Upper lobe of right lung (tissue), 1 donor: ENCODE measurements at regions not wholly inside any gene's neighbourhood (a gene's known extent, or its start where the extent isn't known, plus 50 kb on each side); places are given as distances from the start of the nearest gene placed in this dataset.

Experiments
- ATAC-seq: fragments of 200-7000 bp; cut with Tn5 transposase; one replicate; pipeline ENCODE4 v1.9.1; 2020; ENCODE audit warnings: mild to moderate bottlenecking, moderate library complexity
- DNase-seq: peaks from one replicate; pipeline ENCODE4 v3.0.0-alpha.2; 2020
- H3K27ac ChIP-seq: fragments of 200-600 bp; one replicate; pipeline ENCODE4 v1.8.0; 2022
- H3K27me3 ChIP-seq: fragments of 200-600 bp; one replicate; pipeline ENCODE4 v1.8.0; 2022; ENCODE audit warnings: mild to moderate bottlenecking
- H3K36me3 ChIP-seq: fragments of 200-600 bp; one replicate; pipeline ENCODE4 v1.8.0; 2022
- H3K4me1 ChIP-seq: fragments of 200-600 bp; one replicate; pipeline ENCODE4 v1.8.0; 2022
- H3K4me3 ChIP-seq: fragments of 200-600 bp; one replicate; pipeline ENCODE4 v1.8.0; 2022; ENCODE audit warnings: mild to moderate bottlenecking
- H3K9me3 ChIP-seq: fragments of 200-600 bp; one replicate; pipeline ENCODE4 v1.8.0; 2022
- CTCF ChIP-seq: fragments of 200-600 bp; IDR thresholded peaks from one replicate; pipeline ENCODE4 v1.8.0; 2022; ENCODE audit warnings: antibody characterized with exemption
- intact Hi-C: fragments of 100-400 bp; cut with DNase I; formaldehyde crosslinking; loops from one replicate; pipeline ENCODE4 v1.11.0; 2022
- donor health status: DM: no; HTN: yes; CAD: no; lungs with severe emphysema.

GRCh38 chrY:7703578-7704140, 792.1 kb upstream of the AMELY start:
- Histone ChIP-seq H3K9me3 (no peaks in the 10 kb centered on the region), H3K27me3 (no peaks in the 10 kb centered on the region), H3K36me3 (no peaks in the 10 kb centered on the region), H3K4me1 (no peaks in the 10 kb centered on the region), H3K27ac (no peak overlapping the region), H3K4me3 (no peak overlapping the region)
- no peak for ATAC-seq
- TF ChIP-seq CTCF = no peak
- DNase-seq = no peak
- intact Hi-C loops = no loop called here

DNA sequence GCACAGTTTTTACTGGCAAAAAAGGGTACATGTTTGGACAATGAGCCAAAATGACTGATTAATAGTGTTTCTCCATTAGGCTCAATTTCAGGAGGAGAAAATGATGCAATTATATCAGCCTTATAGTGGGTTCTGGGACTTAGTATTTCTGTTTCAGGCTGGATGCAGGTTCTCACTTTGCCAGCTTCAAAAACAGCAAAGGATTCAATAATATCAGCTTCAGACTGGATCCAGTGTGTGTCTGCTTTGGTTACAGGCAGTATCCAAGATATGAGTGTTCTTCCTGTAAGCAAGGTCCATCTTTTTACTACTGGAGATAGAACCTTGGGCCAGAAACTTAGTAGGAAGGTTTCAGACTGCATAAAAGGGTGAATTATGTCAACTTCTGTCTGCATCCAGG, 790.9 kb upstream of the AMELY start:
- ATAC-seq (no peak), DNase-seq (no peak)
- Histone ChIP-seq H3K27me3 (no peaks in the 10 kb centered on the region), H3K27ac (no peak overlapping the region), H3K4me1 (no peaks in the 10 kb centered on the region), H3K9me3 (no peaks in the 10 kb centered on the region), H3K36me3 (no peaks in the 10 kb centered on the region), H3K4me3 (no peak overlapping the region)
- no peak for TF ChIP-seq CTCF
- intact Hi-C loops = no loop called here

DNA sequence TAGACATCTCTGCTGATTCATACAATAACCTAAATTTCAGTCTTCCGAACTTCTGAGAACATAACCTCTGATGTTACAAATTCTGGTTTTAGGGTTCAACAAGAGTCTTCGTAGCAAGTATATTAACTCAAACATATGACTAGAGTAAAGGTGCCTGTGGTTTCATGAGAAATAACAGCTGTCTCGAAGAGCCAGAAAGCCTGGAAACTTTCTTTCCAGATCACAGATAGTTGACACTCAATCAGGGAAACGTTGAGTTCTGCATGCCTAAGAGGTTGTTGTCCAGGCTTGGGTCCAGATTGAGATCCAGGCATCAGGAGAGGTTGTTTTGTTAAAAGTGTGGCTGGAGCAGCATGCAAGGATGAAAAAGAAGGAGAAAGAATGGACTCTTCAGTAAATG, 790.1 kb upstream of the AMELY start:
- Histone ChIP-seq H3K27me3 (no peaks in the 10 kb centered on the region), H3K27ac (no peak overlapping the region), H3K4me1 (no peaks in the 10 kb centered on the region), H3K36me3 (no peaks in the 10 kb centered on the region), H3K9me3 (no peaks in the 10 kb centered on the region), H3K4me3 (no peak overlapping the region)
- ATAC-seq (no peak), DNase-seq (no peak)
- intact Hi-C loops = no loop called here
- TF ChIP-seq CTCF = no peak

DNA sequence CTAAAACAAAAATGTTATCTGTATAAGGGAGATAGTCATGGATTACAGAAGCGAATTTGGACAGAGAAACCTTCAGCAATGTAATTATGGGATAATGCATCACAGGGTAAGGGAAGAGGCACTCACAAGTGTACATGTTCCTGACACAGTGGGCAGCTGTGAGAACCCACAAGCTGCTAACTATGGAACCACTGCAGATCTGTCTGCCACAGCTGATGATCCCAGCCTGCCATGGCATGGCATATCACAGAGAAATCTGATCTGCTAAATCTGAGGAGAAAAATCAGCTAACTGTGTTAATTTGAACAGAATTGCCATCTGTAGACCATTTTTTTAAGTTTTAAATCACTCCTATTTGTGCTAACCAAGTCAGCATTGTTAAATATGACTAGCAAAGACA, 786.0 kb upstream of the AMELY start:
- Histone ChIP-seq H3K4me3 (no peak overlapping the region), H3K36me3 (no peaks in the 10 kb centered on the region), H3K9me3 (no peaks in the 10 kb centered on the region), H3K27me3 (no peaks in the 10 kb centered on the region), H3K27ac (no peak overlapping the region), H3K4me1 (no peaks in the 10 kb centered on the region)
- TF ChIP-seq CTCF = no peak
- intact Hi-C loops = no loop called here
- DNase-seq (no peak), ATAC-seq (no peak)

DNA sequence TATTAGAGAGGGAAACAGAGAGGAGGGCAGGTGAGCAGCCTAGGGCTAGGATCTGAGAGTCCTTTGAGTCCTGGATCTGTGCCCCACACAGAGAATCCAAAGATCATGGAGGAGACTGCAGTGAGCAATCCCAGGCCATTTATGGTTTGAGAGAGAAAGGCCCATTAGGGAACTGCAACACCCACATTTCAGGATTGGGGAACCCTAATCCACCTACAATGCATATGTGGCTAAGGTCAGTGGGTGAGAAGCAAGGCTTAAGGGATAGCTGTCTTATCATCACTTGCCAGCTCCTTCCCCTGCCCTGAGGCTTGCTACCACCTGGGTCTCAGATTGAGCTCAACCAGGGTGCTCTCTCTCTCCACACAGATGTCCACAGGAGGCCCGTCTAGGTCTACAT, 781.1 kb upstream of the AMELY start:
- no peak for TF ChIP-seq CTCF
- no peaks in the 10 kb centered on the region for H3K36me3 ChIP-seq
- no peak overlapping the region for H3K27ac ChIP-seq
- DNase-seq (no peak), ATAC-seq (peak; percentile 34)
- intact Hi-C loops = no loop called here
- H3K4me3 ChIP-seq = no peak overlapping the region
- no peaks in the 10 kb centered on the region for H3K4me1 ChIP-seq
- no peaks in the 10 kb centered on the region for H3K27me3 ChIP-seq
- no peaks in the 10 kb centered on the region for H3K9me3 ChIP-seq

DNA sequence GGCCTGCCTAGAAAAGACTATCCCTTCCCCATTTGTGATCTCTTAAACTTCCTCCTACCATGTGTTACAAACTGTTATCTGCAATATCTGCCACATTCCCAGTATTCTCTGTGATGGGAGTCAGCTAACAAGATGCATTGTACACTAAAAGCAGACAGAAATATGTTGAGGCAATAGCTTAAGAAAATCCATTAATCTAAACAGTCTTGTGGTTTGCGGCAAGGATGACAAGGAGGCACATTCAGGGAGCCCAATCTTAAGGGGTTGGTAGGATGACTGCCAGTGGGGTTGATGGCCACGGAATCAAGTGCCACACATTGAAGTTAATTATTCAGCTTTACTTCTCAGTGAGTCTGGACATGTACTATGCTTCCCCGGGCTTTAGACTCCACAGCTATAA, 775.5 kb upstream of the AMELY start:
- Histone ChIP-seq H3K36me3 (no peaks in the 10 kb centered on the region), H3K27me3 (no peaks in the 10 kb centered on the region), H3K9me3 (no peaks in the 10 kb centered on the region), H3K27ac (no peak overlapping the region), H3K4me1 (no peaks in the 10 kb centered on the region), H3K4me3 (no peak overlapping the region)
- no peak for TF ChIP-seq CTCF
- DNase-seq = no peak
- ATAC-seq = no peak
- intact Hi-C loops = no loop called here
